ENCODE measurements at regions not wholly inside any gene's neighbourhood (a gene's known extent, or its start where the extent isn't known, plus 50 kb on each side); places are given as distances from the start of the nearest gene placed in this dataset.

DNA sequence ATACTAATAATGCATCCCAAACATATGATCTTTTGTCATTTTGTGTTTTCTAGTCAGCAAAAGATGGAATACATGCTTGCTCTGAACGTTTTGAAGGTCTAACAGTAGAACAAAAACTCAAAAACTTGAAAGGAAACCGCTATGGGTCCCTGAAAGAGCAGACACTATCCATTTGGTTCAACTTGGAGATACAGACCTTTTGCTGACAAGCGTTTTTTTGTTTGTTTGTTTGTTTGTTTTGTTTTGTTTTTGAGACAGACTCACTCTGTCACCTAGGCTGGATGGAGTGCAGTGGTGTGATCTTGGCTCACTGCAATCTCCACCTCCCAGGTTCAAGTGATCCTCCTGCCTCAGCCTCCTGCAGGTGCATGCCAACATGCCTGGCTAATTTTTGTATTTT, 644.3 kb upstream of the PTCHD4 start:
- TF ChIP-seq, protein P1, sequence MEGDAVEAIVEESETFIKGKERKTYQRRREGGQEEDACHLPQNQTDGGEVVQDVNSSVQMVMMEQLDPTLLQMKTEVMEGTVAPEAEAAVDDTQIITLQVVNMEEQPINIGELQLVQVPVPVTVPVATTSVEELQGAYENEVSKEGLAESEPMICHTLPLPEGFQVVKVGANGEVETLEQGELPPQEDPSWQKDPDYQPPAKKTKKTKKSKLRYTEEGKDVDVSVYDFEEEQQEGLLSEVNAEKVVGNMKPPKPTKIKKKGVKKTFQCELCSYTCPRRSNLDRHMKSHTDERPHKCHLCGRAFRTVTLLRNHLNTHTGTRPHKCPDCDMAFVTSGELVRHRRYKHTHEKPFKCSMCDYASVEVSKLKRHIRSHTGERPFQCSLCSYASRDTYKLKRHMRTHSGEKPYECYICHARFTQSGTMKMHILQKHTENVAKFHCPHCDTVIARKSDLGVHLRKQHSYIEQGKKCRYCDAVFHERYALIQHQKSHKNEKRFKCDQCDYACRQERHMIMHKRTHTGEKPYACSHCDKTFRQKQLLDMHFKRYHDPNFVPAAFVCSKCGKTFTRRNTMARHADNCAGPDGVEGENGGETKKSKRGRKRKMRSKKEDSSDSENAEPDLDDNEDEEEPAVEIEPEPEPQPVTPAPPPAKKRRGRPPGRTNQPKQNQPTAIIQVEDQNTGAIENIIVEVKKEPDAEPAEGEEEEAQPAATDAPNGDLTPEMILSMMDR (IDR thresholded peaks at IDR 0.05): no peak
- no peak for TF ChIP-seq POLR2A (IDR thresholded peaks at IDR 0.05)
